DND-41 (cell line): ENCODE measurements at regions not wholly inside any gene's neighbourhood (a gene's known extent, or its start where the extent isn't known, plus 50 kb on each side); places are given as distances from the start of the nearest gene placed in this dataset.
A peak's percentile ranks its signal among the peaks of the same experiment; 100 is the strongest.

Source experiments
- ATAC-seq: fragments of 200-7000 bp; cut with Tn5 transposase; 3 replicates; pipeline ENCODE4 v1.9.1; 2021; ENCODE audit warnings: low read depth; ENCODE audit not compliant: insufficient read depth
- DNase-seq: peaks from one replicate; pipeline ENCODE4 v3.0.0-alpha.2; 2020
- H2AFZ ChIP-seq: 2 replicates; pipeline ENCODE4 v1.6.0; 2012; ENCODE audit warnings: low read depth, low read length
- H3K27ac ChIP-seq: 2 replicates; pipeline ENCODE4 v1.5.1; 2012; ENCODE audit warnings: low read length, inconsistent platforms
- H3K27me3 ChIP-seq: fragments of 200-600 bp; sonication (generic); 2 replicates; pipeline ENCODE4 v1.6.0; 2012; ENCODE audit warnings: low read length, mild to moderate bottlenecking, inconsistent platforms; ENCODE audit not compliant: insufficient read depth, poor library complexity
- H3K36me3 ChIP-seq: 2 replicates; pipeline ENCODE4 v1.5.1; 2012; ENCODE audit warnings: low read length, inconsistent platforms; ENCODE audit not compliant: insufficient read depth
- H3K4me1 ChIP-seq: 2 replicates; pipeline ENCODE4 v1.5.1; 2012; ENCODE audit warnings: mild to moderate bottlenecking, low read length; ENCODE audit not compliant: insufficient read depth
- H3K4me2 ChIP-seq: 2 replicates; pipeline ENCODE4 v1.6.0; 2012; ENCODE audit warnings: mild to moderate bottlenecking, moderate library complexity, low read length, inconsistent platforms; ENCODE audit not compliant: insufficient read depth
- H3K4me3 ChIP-seq, 2 experiments: fragments of 200-600 bp in 1 of 2; shearing (Covaris generic) in 1 of 2; 2 replicates each; pipeline ENCODE4 v1.5.1; 2012 to 2016; ENCODE audit warnings: inconsistent platforms in 2 of 2, low read length in 2 of 2, mild to moderate bottlenecking in 2 of 2, low read depth in 1 of 2, moderate library complexity in 1 of 2
- H3K79me2 ChIP-seq: 2 replicates; pipeline ENCODE4 v1.6.0; 2012; ENCODE audit warnings: low read length, inconsistent platforms; ENCODE audit not compliant: insufficient read depth
- H3K9ac ChIP-seq: 2 replicates; pipeline ENCODE4 v1.6.0; 2012; ENCODE audit warnings: low read depth, mild to moderate bottlenecking, inconsistent platforms, low read length, moderate library complexity
- H3K9me3 ChIP-seq: 2 replicates; pipeline ENCODE4 v1.5.1; 2012; ENCODE audit warnings: low read length, moderate library complexity, mild to moderate bottlenecking, inconsistent platforms; ENCODE audit not compliant: insufficient read depth, severe bottlenecking
- H4K20me1 ChIP-seq: 2 replicates; pipeline ENCODE4 v1.6.0; 2012; ENCODE audit warnings: low read length; ENCODE audit not compliant: insufficient read depth
- EZH2 ChIP-seq: IDR thresholded peaks from 3 replicates; pipeline ENCODE4 v1.6.1; 2012; ENCODE audit warnings: borderline replicate concordance, low read depth, mild to moderate bottlenecking, moderate library complexity, low read length, inconsistent platforms; ENCODE audit not compliant: severe bottlenecking
- TF ChIP-seq, protein P1 (sequence below): IDR thresholded peaks from 2 replicates; pipeline ENCODE4 v1.5.1; 2012; ENCODE audit warnings: borderline replicate concordance, low read length, moderate library complexity, mild to moderate bottlenecking; ENCODE audit not compliant: poor library complexity, severe bottlenecking; ENCODE audit errors: extremely low read depth

DNA sequence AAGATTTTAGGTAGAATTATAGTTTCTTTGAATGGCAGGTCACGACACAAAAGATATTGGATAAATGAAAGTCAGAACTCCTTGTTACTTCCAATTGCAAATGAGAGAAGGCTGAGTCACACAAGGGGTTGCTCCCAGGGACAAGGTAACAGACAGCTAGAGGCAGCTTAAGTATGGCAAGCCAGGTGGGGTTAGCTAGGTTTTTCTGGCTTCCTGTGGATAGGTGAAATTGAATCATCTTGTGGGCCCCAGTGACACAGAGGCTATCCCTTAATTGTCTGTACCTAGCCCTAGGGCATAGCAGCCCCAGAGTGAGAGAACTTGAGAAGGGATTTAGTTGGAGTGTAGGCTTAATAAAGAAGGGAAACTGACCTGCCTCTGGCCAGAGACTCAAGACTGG lies 407.7 kb upstream of the SLC8A1 start:
- no peaks in the 10 kb centered on the region for H4K20me1 ChIP-seq
- no peak for DNase-seq

DNA sequence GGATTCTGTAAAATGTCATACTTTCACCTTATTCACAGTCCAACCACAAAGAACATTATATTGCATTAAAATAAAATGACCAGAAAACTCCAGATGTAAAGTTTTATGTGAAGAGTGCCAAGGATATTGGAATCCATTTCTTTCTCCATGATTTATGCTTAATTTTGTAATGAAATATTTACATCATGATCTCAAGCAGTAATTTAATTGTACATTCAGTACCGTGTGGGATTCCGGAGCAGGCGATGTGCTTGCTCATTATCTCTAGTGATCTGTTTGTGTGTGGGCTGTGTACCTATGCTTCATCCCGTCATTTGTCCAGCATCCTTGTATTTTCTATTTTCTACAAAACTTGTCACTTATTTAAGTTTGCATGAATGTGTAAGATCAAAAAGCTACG lies 415.9 kb upstream of the SLC8A1 start:
- TF ChIP-seq EZH2: no peak
- TF ChIP-seq, protein P1, sequence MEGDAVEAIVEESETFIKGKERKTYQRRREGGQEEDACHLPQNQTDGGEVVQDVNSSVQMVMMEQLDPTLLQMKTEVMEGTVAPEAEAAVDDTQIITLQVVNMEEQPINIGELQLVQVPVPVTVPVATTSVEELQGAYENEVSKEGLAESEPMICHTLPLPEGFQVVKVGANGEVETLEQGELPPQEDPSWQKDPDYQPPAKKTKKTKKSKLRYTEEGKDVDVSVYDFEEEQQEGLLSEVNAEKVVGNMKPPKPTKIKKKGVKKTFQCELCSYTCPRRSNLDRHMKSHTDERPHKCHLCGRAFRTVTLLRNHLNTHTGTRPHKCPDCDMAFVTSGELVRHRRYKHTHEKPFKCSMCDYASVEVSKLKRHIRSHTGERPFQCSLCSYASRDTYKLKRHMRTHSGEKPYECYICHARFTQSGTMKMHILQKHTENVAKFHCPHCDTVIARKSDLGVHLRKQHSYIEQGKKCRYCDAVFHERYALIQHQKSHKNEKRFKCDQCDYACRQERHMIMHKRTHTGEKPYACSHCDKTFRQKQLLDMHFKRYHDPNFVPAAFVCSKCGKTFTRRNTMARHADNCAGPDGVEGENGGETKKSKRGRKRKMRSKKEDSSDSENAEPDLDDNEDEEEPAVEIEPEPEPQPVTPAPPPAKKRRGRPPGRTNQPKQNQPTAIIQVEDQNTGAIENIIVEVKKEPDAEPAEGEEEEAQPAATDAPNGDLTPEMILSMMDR: no peak
- Histone ChIP-seq H3K27me3 (no peaks in the 10 kb centered on the region), H3K27ac (no peak overlapping the region), H3K4me1 (peaks cover 11% of the 10 kb centered on the region), H3K36me3 (no peaks in the 10 kb centered on the region), H2AFZ (no peak overlapping the region), H3K9ac (no peak overlapping the region), H3K79me2 (no peaks in the 10 kb centered on the region), H4K20me1 (no peaks in the 10 kb centered on the region), H3K9me3 (no peaks in the 10 kb centered on the region), H3K4me2 (no peak overlapping the region), H3K4me3 (no peak overlapping the region)
- no peak for DNase-seq
- no peak for ATAC-seq

More for the DNA sequence above, 407.7 kb upstream of the SLC8A1 start:
- ATAC-seq: no peak
- Histone ChIP-seq H3K4me2 (no peak overlapping the region), H3K36me3 (no peaks in the 10 kb centered on the region), H3K27ac (no peak overlapping the region), H3K9ac (no peak overlapping the region), H2AFZ (no peak overlapping the region), H3K27me3 (no peaks in the 10 kb centered on the region), H3K4me1 (no peaks in the 10 kb centered on the region), H3K79me2 (no peaks in the 10 kb centered on the region), H3K9me3 (no peaks in the 10 kb centered on the region), H3K4me3 (no peak overlapping the region)
- TF ChIP-seq, protein P1: no peak
- no peak for TF ChIP-seq EZH2

DNA sequence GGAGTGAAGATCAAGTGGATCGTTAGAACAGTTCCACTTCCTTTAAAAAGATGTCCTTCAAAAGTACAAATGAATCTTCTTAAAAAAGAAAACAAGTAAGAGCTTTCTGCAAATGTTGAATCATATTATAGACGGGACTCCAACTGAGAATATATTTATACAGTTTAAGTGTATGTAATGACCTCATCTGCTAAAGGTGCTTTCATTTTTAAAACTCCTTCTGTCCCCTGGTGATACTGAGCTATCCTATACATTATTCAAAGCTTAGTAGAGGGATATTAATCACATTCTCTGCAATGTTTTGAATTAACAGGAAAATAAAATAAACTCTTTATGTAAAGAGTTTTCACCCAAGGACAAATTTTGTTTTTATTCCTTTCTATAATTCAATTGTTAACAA lies 420.7 kb upstream of the SLC8A1 start:
- H3K4me1 ChIP-seq: peaks cover 13% of the 10 kb centered on the region
- DNase-seq: no peak
- H3K9me3 ChIP-seq: no peaks in the 10 kb centered on the region
- peak overlapping the region; percentile 40; the same call in 1 of the 2 replicates for H3K27ac ChIP-seq
- H3K9ac ChIP-seq: peak overlapping the region; percentile 16; the same call in 1 of the 2 replicates
- no peaks in the 10 kb centered on the region for H4K20me1 ChIP-seq
- H2AFZ ChIP-seq: peak overlapping the region; percentile 63
- TF ChIP-seq, protein P1: no peak
- TF ChIP-seq EZH2: no peak
- no peaks in the 10 kb centered on the region for H3K79me2 ChIP-seq
- H3K27me3 ChIP-seq: no peaks in the 10 kb centered on the region
- H3K36me3 ChIP-seq: no peaks in the 10 kb centered on the region
- H3K4me2 ChIP-seq: peak overlapping the region; percentile 37
- peak; percentile 63; the same call in 1 of the 3 replicates for ATAC-seq
- no peak overlapping the region for H3K4me3 ChIP-seq

DNA sequence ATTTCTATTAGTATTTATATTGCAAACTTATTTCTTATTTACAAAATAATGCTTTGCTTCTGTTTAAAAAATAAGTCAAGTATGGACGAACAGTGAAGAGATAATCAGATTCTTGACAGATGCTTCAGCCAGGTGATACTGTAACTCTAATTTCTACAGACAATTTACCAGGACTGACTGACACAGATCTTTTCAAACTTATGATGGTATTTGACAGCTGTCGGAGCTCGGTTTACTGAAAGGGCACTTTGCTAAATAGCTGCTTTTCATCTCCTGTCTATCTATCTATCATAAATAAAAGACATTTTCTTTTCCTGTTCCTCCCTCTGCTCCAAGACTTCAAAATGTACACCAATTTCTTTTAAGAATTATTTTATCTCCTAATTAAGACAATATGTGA lies 422.5 kb upstream of the SLC8A1 start:
- no peak overlapping the region for H3K9ac ChIP-seq
- peaks cover 13% of the 10 kb centered on the region for H3K4me1 ChIP-seq
- no peak overlapping the region for H3K27ac ChIP-seq
- no peak overlapping the region for H3K4me2 ChIP-seq
- no peak for ATAC-seq
- no peak overlapping the region for H2AFZ ChIP-seq
- no peaks in the 10 kb centered on the region for H3K36me3 ChIP-seq
- H3K79me2 ChIP-seq: no peaks in the 10 kb centered on the region
- DNase-seq: no peak
- TF ChIP-seq EZH2: no peak
- no peaks in the 10 kb centered on the region for H4K20me1 ChIP-seq
- no peaks in the 10 kb centered on the region for H3K9me3 ChIP-seq
- H3K27me3 ChIP-seq: no peaks in the 10 kb centered on the region
- no peak overlapping the region for H3K4me3 ChIP-seq
